ENCODE measurements at regions not wholly inside any gene's neighbourhood (a gene's known extent, or its start where the extent isn't known, plus 50 kb on each side); places are given as distances from the start of the nearest gene placed in this dataset.

GRCh38 chrX:39827951-39828350, 269.8 kb downstream of the BCOR start:
- Histone ChIP-seq H3K36me3 (ENCODE audit: low read length) (no peaks in the 10 kb centered on the region), H3K9me3 (ENCODE audit: insufficient read depth, low read length) (no peaks in the 10 kb centered on the region), H3K27ac (ENCODE audit: low read depth, low read length) (no peak overlapping the region), H3K4me2 (ENCODE audit: low read depth, low read length, poor library complexity, severe bottlenecking) (no peak overlapping the region), H3K79me2 (ENCODE audit: insufficient read depth, low read length) (no peaks in the 10 kb centered on the region), H3K27me3 (ENCODE audit: low read length) (no peaks in the 10 kb centered on the region), H3K9ac (ENCODE audit: low read length) (no peak overlapping the region), H2AFZ (ENCODE audit: low read depth, low read length, severe bottlenecking) (no peak overlapping the region), H4K20me1 (ENCODE audit: low read depth, low read length) (no peaks in the 10 kb centered on the region), H3K9me2 (replicated peaks; ENCODE audit: insufficient read depth, low read length) (no peaks in the 10 kb centered on the region), H3F3A (ENCODE audit: insufficient read depth) (no peaks in the 10 kb centered on the region), H3K4me3 (ENCODE audit: insufficient read depth, low read length, poor library complexity, severe bottlenecking) (no peak overlapping the region)
- no peak for TF ChIP-seq CTCF (IDR thresholded peaks at IDR 0.05; ENCODE audit: insufficient read depth, low read length, poor library complexity, severe bottlenecking)
- no peak for TF ChIP-seq EZH2phosphoT487 (conservative IDR thresholded peaks at IDR 0.05; ENCODE audit: low read length)

GRCh38 chrX:39828971-39829370, 268.8 kb downstream of the BCOR start:
- Histone ChIP-seq H3K27me3 (ENCODE audit: low read length) (no peaks in the 10 kb centered on the region), H3F3A (ENCODE audit: insufficient read depth) (no peaks in the 10 kb centered on the region), H3K4me2 (ENCODE audit: low read depth, low read length, poor library complexity, severe bottlenecking) (no peak overlapping the region), H3K27ac (ENCODE audit: low read depth, low read length) (no peak overlapping the region), H3K9ac (ENCODE audit: low read length) (no peak overlapping the region), H3K9me3 (ENCODE audit: insufficient read depth, low read length) (no peaks in the 10 kb centered on the region), H3K36me3 (ENCODE audit: low read length) (no peaks in the 10 kb centered on the region), H4K20me1 (ENCODE audit: low read depth, low read length) (no peaks in the 10 kb centered on the region), H3K79me2 (ENCODE audit: insufficient read depth, low read length) (no peaks in the 10 kb centered on the region), H3K4me3 (ENCODE audit: insufficient read depth, low read length, poor library complexity, severe bottlenecking) (no peak overlapping the region), H2AFZ (ENCODE audit: low read depth, low read length, severe bottlenecking) (no peak overlapping the region), H3K9me2 (replicated peaks; ENCODE audit: insufficient read depth, low read length) (no peaks in the 10 kb centered on the region)
- no peak for TF ChIP-seq CTCF (IDR thresholded peaks at IDR 0.05; ENCODE audit: insufficient read depth, low read length, poor library complexity, severe bottlenecking)
- TF ChIP-seq EZH2phosphoT487 (conservative IDR thresholded peaks at IDR 0.05; ENCODE audit: low read length): no peak

- Histone ChIP-seq H2AFZ (ENCODE audit: low read depth, low read length, severe bottlenecking) (no peak overlapping the region), H3K4me2 (ENCODE audit: low read depth, low read length, poor library complexity, severe bottlenecking) (no peak overlapping the region), H3K4me3 (ENCODE audit: insufficient read depth, low read length, poor library complexity, severe bottlenecking) (no peak overlapping the region), H3F3A (ENCODE audit: insufficient read depth) (no peaks in the 10 kb centered on the region), H3K27me3 (ENCODE audit: low read length) (no peaks in the 10 kb centered on the region), H3K36me3 (ENCODE audit: low read length) (no peaks in the 10 kb centered on the region), H4K20me1 (ENCODE audit: low read depth, low read length) (no peaks in the 10 kb centered on the region), H3K27ac (ENCODE audit: low read depth, low read length) (no peak overlapping the region), H3K9me2 (replicated peaks; ENCODE audit: insufficient read depth, low read length) (no peaks in the 10 kb centered on the region), H3K9me3 (ENCODE audit: insufficient read depth, low read length) (no peaks in the 10 kb centered on the region), H3K79me2 (ENCODE audit: insufficient read depth, low read length) (no peaks in the 10 kb centered on the region), H3K9ac (ENCODE audit: low read length) (no peak overlapping the region)
- TF ChIP-seq EZH2phosphoT487 (conservative IDR thresholded peaks at IDR 0.05; ENCODE audit: low read length): no peak
- TF ChIP-seq CTCF (IDR thresholded peaks at IDR 0.05; ENCODE audit: insufficient read depth, low read length, poor library complexity, severe bottlenecking): no peak
Measured at GRCh38 chrX:39829965-39830364, 267.8 kb downstream of the BCOR start.

- Histone ChIP-seq H3K27me3 (ENCODE audit: low read length) (no peaks in the 10 kb centered on the region), H3F3A (ENCODE audit: insufficient read depth) (no peaks in the 10 kb centered on the region), H3K9me2 (replicated peaks; ENCODE audit: insufficient read depth, low read length) (no peaks in the 10 kb centered on the region), H2AFZ (ENCODE audit: low read depth, low read length, severe bottlenecking) (no peak overlapping the region), H3K36me3 (ENCODE audit: low read length) (no peaks in the 10 kb centered on the region), H3K4me3 (ENCODE audit: insufficient read depth, low read length, poor library complexity, severe bottlenecking) (no peak overlapping the region), H3K9me3 (ENCODE audit: insufficient read depth, low read length) (no peaks in the 10 kb centered on the region), H3K27ac (ENCODE audit: low read depth, low read length) (no peak overlapping the region), H3K4me2 (ENCODE audit: low read depth, low read length, poor library complexity, severe bottlenecking) (no peak overlapping the region), H3K79me2 (ENCODE audit: insufficient read depth, low read length) (no peaks in the 10 kb centered on the region), H3K9ac (ENCODE audit: low read length) (no peak overlapping the region), H4K20me1 (ENCODE audit: low read depth, low read length) (no peaks in the 10 kb centered on the region)
- TF ChIP-seq EZH2phosphoT487 (conservative IDR thresholded peaks at IDR 0.05; ENCODE audit: low read length): no peak
- TF ChIP-seq CTCF (IDR thresholded peaks at IDR 0.05; ENCODE audit: insufficient read depth, low read length, poor library complexity, severe bottlenecking): no peak
Measured at GRCh38 chrX:39830414-39830813, 267.3 kb downstream of the BCOR start.
